ENCODE measurements at regions not wholly inside any gene's neighbourhood (a gene's known extent, or its start where the extent isn't known, plus 50 kb on each side); places are given as distances from the start of the nearest gene placed in this dataset.

DNA sequence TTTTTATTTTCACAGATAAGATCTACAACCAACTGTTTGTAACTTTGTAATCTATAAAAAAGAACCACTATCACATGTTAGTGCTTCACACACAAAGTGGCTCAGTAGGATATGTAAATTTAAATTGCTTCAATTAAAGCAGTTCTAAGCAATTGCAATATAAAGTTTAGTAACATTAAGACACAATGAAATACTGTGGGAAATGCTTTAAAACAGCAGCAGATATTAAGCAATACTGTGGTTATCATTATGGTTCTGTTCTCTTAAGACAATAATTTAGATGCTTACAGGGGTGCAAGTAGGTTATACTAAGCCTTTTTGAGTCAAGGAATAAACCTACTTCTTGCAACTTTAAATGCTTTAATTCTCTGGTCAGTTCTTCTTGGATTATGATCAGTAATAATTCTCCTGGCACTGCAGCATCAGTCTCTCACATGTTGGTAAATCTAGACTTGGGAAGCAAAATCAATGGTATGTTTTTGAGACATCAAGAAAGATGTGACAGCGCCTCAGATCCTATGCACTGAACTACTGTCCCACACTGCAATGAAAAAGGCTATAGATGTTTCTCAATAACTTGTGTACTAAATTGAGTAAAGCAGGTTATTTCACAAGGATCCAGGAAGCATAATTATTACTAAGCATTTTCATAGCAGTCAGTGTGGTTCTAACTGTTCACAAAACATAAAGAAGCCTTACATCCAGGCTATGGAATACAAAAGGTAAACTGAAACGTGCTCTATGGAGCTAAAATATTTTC lies 338.7 kb upstream of the PDE4D start:
- Mint-ChIP-seq H3K27me3 (no peaks in the 10 kb centered on the region), H3K4me1 (no peaks in the 10 kb centered on the region), H3K4me3 (no peak overlapping the region), H3K27ac (no peak overlapping the region), H3K9me3 (ENCODE audit: insufficient read depth) (no peaks in the 10 kb centered on the region)
- Histone ChIP-seq H3K4me1 (ENCODE audit: control insufficient read depth in 2 of 2, insufficient read depth in 2 of 2, low read length in 2 of 2) (no peaks in the 10 kb centered on the region), H3K79me2 (ENCODE audit: control insufficient read depth, insufficient read depth, low read length) (no peaks in the 10 kb centered on the region), H3K4me2 (replicated peaks; ENCODE audit: low read depth, low read length, poor library complexity, severe bottlenecking) (no peak overlapping the region), H3K4me3 (ENCODE audit: control extremely low read depth in 1 of 5, extremely low read depth in 1 of 5, insufficient read depth in 1 of 5, low read depth in 2 of 5, low read length in 4 of 5) (no peak overlapping the region), H4K20me1 (ENCODE audit: control insufficient read depth, insufficient read depth, low read length, poor library complexity, severe bottlenecking) (no peaks in the 10 kb centered on the region), H3K9ac (ENCODE audit: low read length) (no peak overlapping the region), H3K27me3 (replicated peaks in 1 of 4; ENCODE audit: control extremely low read depth in 1 of 4, control insufficient read depth in 3 of 4, insufficient read depth in 4 of 4, low read length in 3 of 4) (no peaks in the 10 kb centered on the region), H3K27ac (ENCODE audit: low read length in 2 of 2) (no peak overlapping the region), H3K36me3 (replicated peaks in 1 of 2; ENCODE audit: control extremely low read depth in 1 of 2, control insufficient read depth in 1 of 2, extremely low read depth in 1 of 2, insufficient read depth in 2 of 2, low read length in 1 of 2) (no peaks in the 10 kb centered on the region), H2AFZ (ENCODE audit: insufficient read depth, low read depth, low read length, poor library complexity, severe bottlenecking) (no peak overlapping the region), H3K9me3 (ENCODE audit: control extremely low read depth in 1 of 3, control insufficient read depth in 2 of 3, insufficient read depth in 1 of 3, low read length in 2 of 3) (no peaks in the 10 kb centered on the region)
- DNase-seq (no peak), ATAC-seq (ENCODE audit: low read depth) (no peak)
- ChIA-PET POLR2A (no interaction called here), CTCF (no interaction called here)
- TF ChIP-seq EZH2 (IDR thresholded peaks at IDR 0.05; ENCODE audit: borderline replicate concordance, insufficient read depth, low read depth, low read length, poor library complexity, severe bottlenecking): no peak
- TF ChIP-seq, protein P1, sequence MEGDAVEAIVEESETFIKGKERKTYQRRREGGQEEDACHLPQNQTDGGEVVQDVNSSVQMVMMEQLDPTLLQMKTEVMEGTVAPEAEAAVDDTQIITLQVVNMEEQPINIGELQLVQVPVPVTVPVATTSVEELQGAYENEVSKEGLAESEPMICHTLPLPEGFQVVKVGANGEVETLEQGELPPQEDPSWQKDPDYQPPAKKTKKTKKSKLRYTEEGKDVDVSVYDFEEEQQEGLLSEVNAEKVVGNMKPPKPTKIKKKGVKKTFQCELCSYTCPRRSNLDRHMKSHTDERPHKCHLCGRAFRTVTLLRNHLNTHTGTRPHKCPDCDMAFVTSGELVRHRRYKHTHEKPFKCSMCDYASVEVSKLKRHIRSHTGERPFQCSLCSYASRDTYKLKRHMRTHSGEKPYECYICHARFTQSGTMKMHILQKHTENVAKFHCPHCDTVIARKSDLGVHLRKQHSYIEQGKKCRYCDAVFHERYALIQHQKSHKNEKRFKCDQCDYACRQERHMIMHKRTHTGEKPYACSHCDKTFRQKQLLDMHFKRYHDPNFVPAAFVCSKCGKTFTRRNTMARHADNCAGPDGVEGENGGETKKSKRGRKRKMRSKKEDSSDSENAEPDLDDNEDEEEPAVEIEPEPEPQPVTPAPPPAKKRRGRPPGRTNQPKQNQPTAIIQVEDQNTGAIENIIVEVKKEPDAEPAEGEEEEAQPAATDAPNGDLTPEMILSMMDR (IDR thresholded peaks at IDR 0.05): no peak
- WGBS (ENCODE audit: insufficient coverage): no CpG with 5 or more reads among the region's 2 CpGs
- intact Hi-C loops (cut with micrococcal nuclease): no loop called here

DNA sequence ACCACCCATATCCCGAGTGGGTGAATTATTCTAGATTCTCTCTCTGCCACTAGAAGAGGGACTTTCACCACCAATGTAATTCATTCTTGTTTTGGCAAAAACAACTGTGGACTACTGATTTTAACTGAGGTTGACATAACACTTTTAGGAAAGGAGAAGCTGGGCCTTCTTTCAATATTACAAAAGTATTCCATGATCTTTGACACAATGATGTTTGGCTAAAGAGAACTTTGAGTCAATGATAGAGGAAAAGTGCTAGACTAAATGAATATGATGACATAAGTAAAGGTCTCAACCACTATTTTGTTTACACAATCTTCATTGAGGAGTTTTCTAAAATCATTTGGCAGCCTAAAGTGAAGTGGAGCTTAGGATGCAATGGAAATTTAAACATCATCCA lies 336.9 kb upstream of the PDE4D start:
- no peaks in the 10 kb centered on the region for H3K9me3 Mint-ChIP-seq (ENCODE audit: insufficient read depth)
- Histone ChIP-seq H3K27me3 (replicated peaks in 1 of 4; ENCODE audit: control extremely low read depth in 1 of 4, control insufficient read depth in 3 of 4, insufficient read depth in 4 of 4, low read length in 3 of 4) (no peaks in the 10 kb centered on the region), H3K27ac (ENCODE audit: low read length in 2 of 2) (no peak overlapping the region), H3K4me3 (ENCODE audit: control extremely low read depth in 1 of 5, extremely low read depth in 1 of 5, insufficient read depth in 1 of 5, low read depth in 2 of 5, low read length in 4 of 5) (no peak overlapping the region), H3K36me3 (replicated peaks in 1 of 2; ENCODE audit: control extremely low read depth in 1 of 2, control insufficient read depth in 1 of 2, extremely low read depth in 1 of 2, insufficient read depth in 2 of 2, low read length in 1 of 2) (no peaks in the 10 kb centered on the region), H3K4me2 (replicated peaks; ENCODE audit: low read depth, low read length, poor library complexity, severe bottlenecking) (no peak overlapping the region), H3K4me1 (ENCODE audit: control insufficient read depth in 2 of 2, insufficient read depth in 2 of 2, low read length in 2 of 2) (no peaks in the 10 kb centered on the region), H4K20me1 (ENCODE audit: control insufficient read depth, insufficient read depth, low read length, poor library complexity, severe bottlenecking) (no peaks in the 10 kb centered on the region), H3K9ac (ENCODE audit: low read length) (no peak overlapping the region), H3K9me3 (ENCODE audit: control extremely low read depth in 1 of 3, control insufficient read depth in 2 of 3, insufficient read depth in 1 of 3, low read length in 2 of 3) (no peaks in the 10 kb centered on the region), H2AFZ (ENCODE audit: insufficient read depth, low read depth, low read length, poor library complexity, severe bottlenecking) (no peak overlapping the region), H3K79me2 (ENCODE audit: control insufficient read depth, insufficient read depth, low read length) (no peaks in the 10 kb centered on the region)
- ATAC-seq (ENCODE audit: low read depth) (no peak), DNase-seq (no peak)
- H3K4me1 Mint-ChIP-seq: no peaks in the 10 kb centered on the region
- ChIA-PET CTCF (no interaction called here), POLR2A (no interaction called here)
- TF ChIP-seq, protein P1 (IDR thresholded peaks at IDR 0.05): no peak
- TF ChIP-seq EZH2 (IDR thresholded peaks at IDR 0.05; ENCODE audit: borderline replicate concordance, insufficient read depth, low read depth, low read length, poor library complexity, severe bottlenecking): no peak
- H3K4me3 Mint-ChIP-seq: no peak overlapping the region
- no peak overlapping the region for H3K27ac Mint-ChIP-seq
- no CpG with 5 or more reads among the region's 1 CpG for WGBS (ENCODE audit: insufficient coverage)
- no peaks in the 10 kb centered on the region for H3K27me3 Mint-ChIP-seq
- intact Hi-C loops (cut with micrococcal nuclease): no loop called here
